IMR-90 (cell line): ENCODE measurements at regions not wholly inside any gene's neighbourhood (a gene's known extent, or its start where the extent isn't known, plus 50 kb on each side); places are given as distances from the start of the nearest gene placed in this dataset.

ENCODE experiments used
- CEBPB ChIP-seq: IDR thresholded peaks from 2 replicates; pipeline ENCODE4 v1.6.1; 2012; ENCODE audit warnings: low read depth, low read length, improper control_type of control experiment
- MAZ ChIP-seq: IDR thresholded peaks from 2 replicates; pipeline ENCODE4 v1.6.1; 2012; ENCODE audit warnings: low read depth, mild to moderate bottlenecking, low read length, improper control_type of control experiment, moderate library complexity, borderline replicate concordance
- NFE2L2 ChIP-seq: fragments of 150-350 bp; IDR thresholded peaks from 2 replicates; pipeline ENCODE4 v1.6.1; 2016; ENCODE audit warnings: low read depth, mild to moderate bottlenecking, low read length
- POLR2A ChIP-seq: IDR thresholded peaks from 2 replicates; pipeline ENCODE4 v1.6.1; 2012; ENCODE audit warnings: mild to moderate bottlenecking, low read depth, low read length
- RCOR1 ChIP-seq: IDR thresholded peaks from 2 replicates; pipeline ENCODE4 v1.6.1; 2012; ENCODE audit warnings: mild to moderate bottlenecking, low read length, improper control_type of control experiment; ENCODE audit not compliant: insufficient replicate concordance
- RFX5 ChIP-seq: IDR thresholded peaks from 2 replicates; pipeline ENCODE4 v1.8.0; 2012; ENCODE audit warnings: low read depth, mild to moderate bottlenecking, low read length, moderate library complexity
- SMC3 ChIP-seq: fragments of 150-350 bp; IDR thresholded peaks from 2 replicates; pipeline ENCODE4 v1.6.1; 2016; ENCODE audit warnings: low read depth, mild to moderate bottlenecking, antibody characterized with exemption, low read length, moderate library complexity
- TF ChIP-seq, protein P1 (sequence below): conservative IDR thresholded peaks from 2 replicates; pipeline ENCODE4 v1.5.1; 2012; ENCODE audit warnings: mild to moderate bottlenecking, low read depth, low read length, improper control_type of control experiment

DNA sequence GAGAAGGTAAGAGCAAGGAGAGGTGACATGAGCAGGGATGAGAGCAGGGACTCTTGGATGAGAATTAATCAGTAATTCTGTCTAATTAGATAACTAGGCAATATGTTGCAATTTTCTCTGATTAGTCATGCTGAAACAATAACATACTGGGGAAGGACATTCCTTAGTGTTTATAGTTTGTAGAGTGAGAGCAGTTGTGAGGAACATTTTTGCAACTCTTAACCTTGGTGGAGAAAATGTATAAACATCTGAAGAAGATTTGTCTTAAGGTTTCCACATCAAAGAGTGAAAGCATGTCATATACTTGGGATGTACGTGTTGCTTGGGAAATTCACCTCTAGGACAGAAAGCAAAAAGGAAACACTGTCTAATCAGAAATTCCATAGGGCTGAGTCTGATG, 955.4 kb upstream of the FANCL start:
- TF ChIP-seq MAZ, result no peak
- TF ChIP-seq SMC3, result no peak
- TF ChIP-seq, protein P1, sequence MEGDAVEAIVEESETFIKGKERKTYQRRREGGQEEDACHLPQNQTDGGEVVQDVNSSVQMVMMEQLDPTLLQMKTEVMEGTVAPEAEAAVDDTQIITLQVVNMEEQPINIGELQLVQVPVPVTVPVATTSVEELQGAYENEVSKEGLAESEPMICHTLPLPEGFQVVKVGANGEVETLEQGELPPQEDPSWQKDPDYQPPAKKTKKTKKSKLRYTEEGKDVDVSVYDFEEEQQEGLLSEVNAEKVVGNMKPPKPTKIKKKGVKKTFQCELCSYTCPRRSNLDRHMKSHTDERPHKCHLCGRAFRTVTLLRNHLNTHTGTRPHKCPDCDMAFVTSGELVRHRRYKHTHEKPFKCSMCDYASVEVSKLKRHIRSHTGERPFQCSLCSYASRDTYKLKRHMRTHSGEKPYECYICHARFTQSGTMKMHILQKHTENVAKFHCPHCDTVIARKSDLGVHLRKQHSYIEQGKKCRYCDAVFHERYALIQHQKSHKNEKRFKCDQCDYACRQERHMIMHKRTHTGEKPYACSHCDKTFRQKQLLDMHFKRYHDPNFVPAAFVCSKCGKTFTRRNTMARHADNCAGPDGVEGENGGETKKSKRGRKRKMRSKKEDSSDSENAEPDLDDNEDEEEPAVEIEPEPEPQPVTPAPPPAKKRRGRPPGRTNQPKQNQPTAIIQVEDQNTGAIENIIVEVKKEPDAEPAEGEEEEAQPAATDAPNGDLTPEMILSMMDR, result no peak
- TF ChIP-seq POLR2A, result no peak
- TF ChIP-seq NFE2L2, result no peak
- TF ChIP-seq RFX5, result no peak
- no peak for TF ChIP-seq CEBPB
- no peak for TF ChIP-seq RCOR1
